ENCODE measurements at regions not wholly inside any gene's neighbourhood (a gene's known extent, or its start where the extent isn't known, plus 50 kb on each side); places are given as distances from the start of the nearest gene placed in this dataset.

DNA sequence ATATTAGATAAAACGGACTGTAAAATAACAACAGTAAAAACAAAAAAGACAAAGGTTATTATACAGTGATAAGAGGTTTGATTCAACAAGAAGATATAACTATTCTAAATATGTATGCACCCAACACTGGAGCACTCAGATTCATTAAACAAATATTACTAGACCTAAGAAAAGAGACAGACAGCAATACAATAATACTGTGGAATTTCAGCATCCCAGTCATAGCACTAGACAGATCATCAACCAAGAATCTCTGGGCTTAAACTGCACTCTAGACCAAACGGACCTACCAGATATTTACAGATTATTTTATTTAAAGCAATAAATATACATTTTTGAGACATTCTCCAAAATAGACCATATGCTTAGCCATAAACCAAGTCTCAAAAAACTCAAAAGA lies 263.8 kb downstream of the C6orf118 start:
- no peak overlapping the region for H3K4me3 ChIP-seq (ENCODE audit: low read depth, low read length)
- TF ChIP-seq, protein P1, sequence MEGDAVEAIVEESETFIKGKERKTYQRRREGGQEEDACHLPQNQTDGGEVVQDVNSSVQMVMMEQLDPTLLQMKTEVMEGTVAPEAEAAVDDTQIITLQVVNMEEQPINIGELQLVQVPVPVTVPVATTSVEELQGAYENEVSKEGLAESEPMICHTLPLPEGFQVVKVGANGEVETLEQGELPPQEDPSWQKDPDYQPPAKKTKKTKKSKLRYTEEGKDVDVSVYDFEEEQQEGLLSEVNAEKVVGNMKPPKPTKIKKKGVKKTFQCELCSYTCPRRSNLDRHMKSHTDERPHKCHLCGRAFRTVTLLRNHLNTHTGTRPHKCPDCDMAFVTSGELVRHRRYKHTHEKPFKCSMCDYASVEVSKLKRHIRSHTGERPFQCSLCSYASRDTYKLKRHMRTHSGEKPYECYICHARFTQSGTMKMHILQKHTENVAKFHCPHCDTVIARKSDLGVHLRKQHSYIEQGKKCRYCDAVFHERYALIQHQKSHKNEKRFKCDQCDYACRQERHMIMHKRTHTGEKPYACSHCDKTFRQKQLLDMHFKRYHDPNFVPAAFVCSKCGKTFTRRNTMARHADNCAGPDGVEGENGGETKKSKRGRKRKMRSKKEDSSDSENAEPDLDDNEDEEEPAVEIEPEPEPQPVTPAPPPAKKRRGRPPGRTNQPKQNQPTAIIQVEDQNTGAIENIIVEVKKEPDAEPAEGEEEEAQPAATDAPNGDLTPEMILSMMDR (IDR thresholded peaks at IDR 0.05; ENCODE audit: insufficient read depth, low read depth, low read length, missing control alignments) = no peak
- DNase-seq (ENCODE audit: low read depth) = no peak

DNA sequence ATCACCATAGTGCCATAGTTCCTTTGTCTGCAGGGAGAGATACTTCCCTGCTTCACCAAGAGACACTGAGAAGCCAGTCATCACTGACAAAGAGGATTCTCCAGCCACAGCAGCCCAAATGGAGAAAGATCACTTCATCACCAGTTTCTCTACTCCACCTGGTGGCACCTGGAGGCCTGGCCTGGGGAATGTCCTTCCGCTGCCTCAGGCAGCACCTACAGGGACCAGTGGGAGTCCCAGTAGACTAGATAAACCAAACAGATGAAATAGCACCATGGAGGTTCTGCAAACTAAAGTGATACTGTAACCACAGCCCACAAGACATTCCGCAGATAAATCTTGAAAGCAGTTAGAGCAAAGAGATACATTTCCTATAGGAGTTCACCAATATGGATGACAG lies 266.5 kb downstream of the C6orf118 start:
- TF ChIP-seq, protein P1 (IDR thresholded peaks at IDR 0.05; ENCODE audit: insufficient read depth, low read depth, low read length, missing control alignments) = no peak
- peak; percentile 3 for DNase-seq (ENCODE audit: low read depth)
- H3K4me3 ChIP-seq (ENCODE audit: low read depth, low read length) = no peak overlapping the region

DNA sequence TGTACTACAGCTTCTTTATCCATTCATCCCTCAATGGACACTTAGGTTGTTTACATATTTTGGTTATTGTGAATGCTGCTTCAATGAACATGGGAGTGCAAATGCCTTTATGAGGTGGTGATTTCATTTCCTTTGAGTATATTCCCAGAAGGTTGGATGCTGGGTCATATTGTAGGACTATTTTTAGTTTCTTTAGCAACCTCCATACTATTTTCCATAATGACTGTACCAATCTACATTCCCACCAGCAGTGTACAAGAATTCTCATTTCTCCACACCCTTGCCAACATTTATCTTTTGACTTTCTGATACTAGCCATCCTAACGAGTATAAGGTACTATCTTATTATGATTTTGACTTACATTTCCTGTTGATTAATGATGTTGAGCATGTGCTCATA lies 269.0 kb downstream of the C6orf118 start:
- TF ChIP-seq, protein P1 (IDR thresholded peaks at IDR 0.05; ENCODE audit: insufficient read depth, low read depth, low read length, missing control alignments) = no peak
- H3K4me3 ChIP-seq (ENCODE audit: low read depth, low read length) = no peak overlapping the region
- DNase-seq (ENCODE audit: low read depth) = no peak

DNA sequence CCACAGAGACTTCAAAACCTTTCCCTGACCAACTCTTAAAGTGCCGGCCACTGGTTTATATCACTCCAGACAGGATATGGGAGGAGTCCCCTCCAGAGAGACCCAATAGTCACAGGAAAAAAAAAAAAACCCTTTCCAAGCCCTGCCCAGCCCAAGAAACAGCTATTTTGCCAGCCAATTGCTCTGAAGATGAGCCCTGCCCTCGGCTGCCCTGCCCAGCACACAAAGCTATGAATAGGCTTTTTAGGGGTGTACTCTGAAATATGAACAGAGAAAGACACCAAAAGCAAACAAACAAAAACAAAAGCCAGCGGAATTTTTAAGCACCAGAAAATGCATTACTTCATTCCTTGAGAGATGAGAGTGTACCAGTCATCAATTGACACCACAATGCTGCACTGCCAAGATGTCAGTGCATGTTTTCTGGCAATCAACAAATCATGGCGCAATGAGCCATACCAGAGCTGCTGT lies 275.1 kb downstream of the C6orf118 start:
- no peak overlapping the region for H3K4me3 ChIP-seq (ENCODE audit: low read depth, low read length)
- DNase-seq (ENCODE audit: low read depth) = no peak
- TF ChIP-seq, protein P1 (IDR thresholded peaks at IDR 0.05; ENCODE audit: insufficient read depth, low read depth, low read length, missing control alignments) = no peak

DNA sequence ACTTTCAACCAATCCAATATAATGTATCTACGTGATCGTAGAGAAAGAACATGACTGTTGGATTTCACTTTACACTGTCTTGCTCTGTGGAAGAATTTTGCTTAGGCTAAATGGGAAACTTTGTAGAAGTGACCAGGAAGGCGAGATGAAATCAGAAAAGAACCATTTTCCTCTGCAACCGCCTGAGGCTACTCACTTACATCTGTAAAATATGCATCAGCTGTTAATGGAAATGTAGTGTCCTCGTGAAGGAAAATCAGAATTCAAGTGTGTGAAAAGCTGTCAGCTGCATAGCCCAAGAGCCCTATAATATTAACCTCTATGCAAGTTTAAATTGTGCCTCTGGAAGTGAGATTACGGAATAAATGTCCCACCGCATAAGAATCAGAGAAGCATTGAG lies 277.9 kb downstream of the C6orf118 start:
- no peak overlapping the region for H3K4me3 ChIP-seq (ENCODE audit: low read depth, low read length)
- TF ChIP-seq, protein P1 (IDR thresholded peaks at IDR 0.05; ENCODE audit: insufficient read depth, low read depth, low read length, missing control alignments) = no peak
- DNase-seq (ENCODE audit: low read depth) = no peak

DNA sequence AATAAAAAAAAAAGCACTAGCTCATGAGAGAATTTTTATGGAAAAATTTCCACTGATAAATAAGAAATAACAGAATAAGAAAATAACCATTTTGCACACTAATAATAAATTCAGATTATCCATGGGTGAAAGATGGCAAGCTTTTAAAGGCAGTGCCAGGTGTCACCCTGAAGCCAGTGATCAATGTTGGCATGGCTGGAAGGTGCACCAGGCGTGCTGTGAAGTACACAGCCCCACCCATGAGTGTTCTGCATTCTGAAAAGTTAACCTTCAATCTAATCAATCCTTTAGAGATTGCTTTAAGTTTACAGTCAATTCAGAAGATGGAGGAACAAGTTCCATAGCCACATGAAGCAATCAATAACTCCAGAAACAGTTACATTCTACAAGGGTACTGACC lies 284.4 kb downstream of the C6orf118 start:
- H3K4me3 ChIP-seq (ENCODE audit: low read depth, low read length) = no peak overlapping the region
- TF ChIP-seq, protein P1 (IDR thresholded peaks at IDR 0.05; ENCODE audit: insufficient read depth, low read depth, low read length, missing control alignments) = no peak
- no peak for DNase-seq (ENCODE audit: low read depth)

DNA sequence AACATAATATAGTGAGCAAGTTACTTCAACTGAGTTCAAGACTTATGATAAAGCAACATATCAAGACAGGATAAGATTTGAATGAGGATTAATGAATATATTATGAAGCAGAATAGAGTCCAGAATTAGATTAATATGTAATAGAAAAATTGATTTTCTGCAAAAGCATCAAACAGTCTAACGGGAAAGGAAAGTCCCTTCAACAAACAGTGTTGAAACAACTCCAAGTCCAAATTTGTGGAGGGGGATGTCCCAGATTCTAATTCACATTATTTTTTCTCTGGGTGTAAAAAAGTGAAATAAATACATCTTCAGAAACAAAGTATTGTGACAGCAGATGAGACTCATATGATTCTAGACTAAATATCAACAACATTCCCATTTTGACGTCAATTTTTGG lies 289.7 kb downstream of the C6orf118 start:
- no peak overlapping the region for H3K4me3 ChIP-seq (ENCODE audit: low read depth, low read length)
- no peak for DNase-seq (ENCODE audit: low read depth)
- TF ChIP-seq, protein P1 (IDR thresholded peaks at IDR 0.05; ENCODE audit: insufficient read depth, low read depth, low read length, missing control alignments) = no peak
